ENCODE measurements at regions not wholly inside any gene's neighbourhood (a gene's known extent, or its start where the extent isn't known, plus 50 kb on each side); places are given as distances from the start of the nearest gene placed in this dataset.

- ChIA-PET SMC1A (ENCODE audit: uncharacterized antibody, unreplicated experiment) (interaction anchor here (0.5 to 3.3 kb wide), 2 partner anchors 254 to 560 kb away, joined by 3 to 19 read pairs; no protein-coding TSS in a partner anchor), CTCF (interaction anchor here (0.6 to 2.4 kb wide), 4 partner anchors 560 to 817 kb away, joined by 3 to 14 read pairs (median 3); no protein-coding TSS in a partner anchor), RAD21 (ENCODE audit: unreplicated experiment) (interaction anchor here (0.8 kb wide), 1 partner anchor 655 kb away, joined by 3 read pairs; no protein-coding TSS in a partner anchor), POLR2A (no interaction called here)
- no peaks in the 10 kb centered on the region for H3K36me3 ChIP-seq (ENCODE audit: control insufficient read depth in 2 of 2, insufficient read depth in 2 of 2, low read length in 1 of 2)
- TF ChIP-seq RCOR1 (conservative IDR thresholded peaks at IDR 0.05; ENCODE audit: low read depth, low read length), result no peak
- no peak for TF ChIP-seq IKZF1 (conservative IDR thresholded peaks at IDR 0.05)
- TF ChIP-seq NFYB (IDR thresholded peaks at IDR 0.05; ENCODE audit: insufficient read depth, low read depth, low read length), result no peak
- no peak for TF ChIP-seq RFX5 (IDR thresholded peaks at IDR 0.05; ENCODE audit: low read depth, low read length)
- TF ChIP-seq IRF4 (IDR thresholded peaks at IDR 0.05; ENCODE audit: low read depth, low read length), result no peak
- no peak for TF ChIP-seq TCF12 (IDR thresholded peaks at IDR 0.05; ENCODE audit: low read depth, low read length)
- TF ChIP-seq JUND (IDR thresholded peaks at IDR 0.05; ENCODE audit: low read depth, low read length), result no peak
- TF ChIP-seq TCF3 (IDR thresholded peaks at IDR 0.05; ENCODE audit: borderline replicate concordance, insufficient read depth, low read depth, low read length), result no peak
- TF ChIP-seq, protein P1, sequence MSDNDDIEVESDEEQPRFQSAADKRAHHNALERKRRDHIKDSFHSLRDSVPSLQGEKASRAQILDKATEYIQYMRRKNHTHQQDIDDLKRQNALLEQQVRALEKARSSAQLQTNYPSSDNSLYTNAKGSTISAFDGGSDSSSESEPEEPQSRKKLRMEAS (IDR thresholded peaks at IDR 0.05; ENCODE audit: low read depth, low read length), result no peak
- no peak for TF ChIP-seq SMC3 (IDR thresholded peaks at IDR 0.05; ENCODE audit: borderline replicate concordance, low read length)
- no peak for TF ChIP-seq NKRF (conservative IDR thresholded peaks at IDR 0.05)
- TF ChIP-seq EZH2 (IDR thresholded peaks at IDR 0.05; ENCODE audit: borderline replicate concordance, control insufficient read depth, low read depth, low read length), result no peak
- TF ChIP-seq EP300 (IDR thresholded peaks at IDR 0.05; ENCODE audit: borderline replicate concordance in 1 of 2, control insufficient read depth in 1 of 2, low read depth in 2 of 2, low read length in 2 of 2), result no peak
- H3K79me2 ChIP-seq (ENCODE audit: control insufficient read depth, insufficient read depth, low read length), result no peaks in the 10 kb centered on the region
- no peaks in the 10 kb centered on the region for H3K9me3 ChIP-seq (replicated peaks; ENCODE audit: control insufficient read depth, insufficient read depth, low read length)
- no peaks in the 10 kb centered on the region for H4K20me1 ChIP-seq (ENCODE audit: control insufficient read depth, insufficient read depth)
- H2AFZ ChIP-seq (ENCODE audit: control insufficient read depth, low read depth, low read length), result no peak overlapping the region
- intact Hi-C loops (cut with micrococcal nuclease; ENCODE audit: unreplicated experiment), result no loop called here
- H3K4me3 ChIP-seq, result no peak overlapping the region
- H3K4me2 ChIP-seq (ENCODE audit: control insufficient read depth, insufficient read depth), result no peak overlapping the region
- no peaks in the 10 kb centered on the region for H3K27me3 ChIP-seq (replicated peaks in 1 of 2; ENCODE audit: control insufficient read depth in 2 of 2, insufficient read depth in 2 of 2, low read length in 1 of 2)
- no peak for ATAC-seq
- DNase-seq (ENCODE audit: low read depth, low spot score), result no peak
- 23% methylated on average over 6 of the region's 6 CpGs for WGBS (ENCODE audit: insufficient coverage, insufficient replicate concordance, low lambda C conversion rate, missing lambda C conversion rate)
- in situ Hi-C loops (cut with MboI), result no loop called here
- BruUV-seq (replicated peaks), result no TSS peak
- H3K4me1 ChIP-seq (ENCODE audit: control insufficient read depth, insufficient read depth, low read length), result no peaks in the 10 kb centered on the region
- no peak for FAIRE-seq
- no peak overlapping the region for H3K9ac ChIP-seq (ENCODE audit: control insufficient read depth, insufficient read depth, low read length)
- no peak overlapping the region for H3K27ac ChIP-seq (ENCODE audit: control insufficient read depth, insufficient read depth)
Observed at GRCh38 chr1:228666686-228667623, 68.3 kb upstream of the RHOU start.

All from GM12878 (cell line).